ENCODE measurements at regions not wholly inside any gene's neighbourhood (a gene's known extent, or its start where the extent isn't known, plus 50 kb on each side); places are given as distances from the start of the nearest gene placed in this dataset.
"Not testable (repeated sequence)": the region's sequence is repeated elsewhere in the genome, so short reads cannot be mapped to it uniquely, and the experiment has no call there.

DNA sequence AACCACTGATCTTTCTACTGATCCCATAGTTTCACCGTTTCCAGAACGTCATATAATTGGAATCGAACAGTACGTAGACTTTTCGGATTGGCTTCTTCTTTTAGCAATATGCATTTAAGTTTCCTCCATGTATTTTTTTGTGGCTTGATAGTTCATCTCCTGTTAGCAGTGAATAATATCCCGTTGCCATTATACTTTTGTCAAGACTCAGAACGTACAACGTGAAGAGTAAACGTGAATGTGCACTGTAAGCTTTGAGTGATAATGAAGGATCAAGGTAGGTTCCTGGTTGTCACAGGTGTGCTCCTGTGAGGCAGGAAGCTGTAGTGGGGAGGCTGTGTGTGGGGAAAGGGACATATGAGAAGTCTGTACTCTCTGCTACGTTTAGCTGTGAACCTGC is 1463.7 kb downstream of the FOXD4L5 start:
- TF ChIP-seq, protein P1, sequence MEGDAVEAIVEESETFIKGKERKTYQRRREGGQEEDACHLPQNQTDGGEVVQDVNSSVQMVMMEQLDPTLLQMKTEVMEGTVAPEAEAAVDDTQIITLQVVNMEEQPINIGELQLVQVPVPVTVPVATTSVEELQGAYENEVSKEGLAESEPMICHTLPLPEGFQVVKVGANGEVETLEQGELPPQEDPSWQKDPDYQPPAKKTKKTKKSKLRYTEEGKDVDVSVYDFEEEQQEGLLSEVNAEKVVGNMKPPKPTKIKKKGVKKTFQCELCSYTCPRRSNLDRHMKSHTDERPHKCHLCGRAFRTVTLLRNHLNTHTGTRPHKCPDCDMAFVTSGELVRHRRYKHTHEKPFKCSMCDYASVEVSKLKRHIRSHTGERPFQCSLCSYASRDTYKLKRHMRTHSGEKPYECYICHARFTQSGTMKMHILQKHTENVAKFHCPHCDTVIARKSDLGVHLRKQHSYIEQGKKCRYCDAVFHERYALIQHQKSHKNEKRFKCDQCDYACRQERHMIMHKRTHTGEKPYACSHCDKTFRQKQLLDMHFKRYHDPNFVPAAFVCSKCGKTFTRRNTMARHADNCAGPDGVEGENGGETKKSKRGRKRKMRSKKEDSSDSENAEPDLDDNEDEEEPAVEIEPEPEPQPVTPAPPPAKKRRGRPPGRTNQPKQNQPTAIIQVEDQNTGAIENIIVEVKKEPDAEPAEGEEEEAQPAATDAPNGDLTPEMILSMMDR (conservative IDR thresholded peaks at IDR 0.05 in 1 of 2, IDR thresholded peaks at IDR 0.05 in 1 of 2; ENCODE audit: low read depth in 1 of 2, low read length in 2 of 2), result not testable (repeated sequence)
- not testable (repeated sequence) for TF ChIP-seq EZH2 (IDR thresholded peaks at IDR 0.05; ENCODE audit: low read length, missing control alignments)
